ENCODE measurements at regions not wholly inside any gene's neighbourhood (a gene's known extent, or its start where the extent isn't known, plus 50 kb on each side); places are given as distances from the start of the nearest gene placed in this dataset.
"Not testable (repeated sequence)": the region's sequence is repeated elsewhere in the genome, so short reads cannot be mapped to it uniquely, and the experiment has no call there.

GRCh38 chr9:18296702-18297055 lies 177.3 kb upstream of the ADAMTSL1 start:
- DNase-seq (ENCODE audit: low spot score) = no peak

- DNase-seq (ENCODE audit: low spot score) = no peak
Measured at GRCh38 chr9:18297056-18297841, 176.7 kb upstream of the ADAMTSL1 start.

- no peak for DNase-seq (ENCODE audit: low spot score)
Measured at GRCh38 chr9:18299449-18299848, 174.5 kb upstream of the ADAMTSL1 start.

- not testable (repeated sequence) for DNase-seq (ENCODE audit: low spot score)
Measured at GRCh38 chr9:18305167-18305806, 168.7 kb upstream of the ADAMTSL1 start.

- no peak for DNase-seq (ENCODE audit: low spot score)
Measured at GRCh38 chr9:18314316-18314715, 159.6 kb upstream of the ADAMTSL1 start.

- DNase-seq (ENCODE audit: low spot score) = no peak
Measured at GRCh38 chr9:18317896-18318295, 156.1 kb upstream of the ADAMTSL1 start.

GRCh38 chr9:18319918-18320445 lies 154.0 kb upstream of the ADAMTSL1 start:
- no peak for DNase-seq (ENCODE audit: low spot score)

GRCh38 chr9:18324928-18325745 lies 148.8 kb upstream of the ADAMTSL1 start:
- DNase-seq (ENCODE audit: low spot score) = no peak

GRCh38 chr9:18325746-18326011 lies 148.3 kb upstream of the ADAMTSL1 start:
- not testable (repeated sequence) for DNase-seq (ENCODE audit: low spot score)

- no peak for DNase-seq (ENCODE audit: low spot score)
Measured at GRCh38 chr9:18327121-18327520, 146.8 kb upstream of the ADAMTSL1 start.

GRCh38 chr9:18330401-18331309 lies 143.3 kb upstream of the ADAMTSL1 start:
- DNase-seq (ENCODE audit: low spot score) = no peak

- no peak for DNase-seq (ENCODE audit: low spot score)
Measured at GRCh38 chr9:18331310-18331684, 142.7 kb upstream of the ADAMTSL1 start.

GRCh38 chr9:18331808-18332209 lies 142.1 kb upstream of the ADAMTSL1 start:
- DNase-seq (ENCODE audit: low spot score) = no peak

- no peak for DNase-seq (ENCODE audit: low spot score)
Measured at GRCh38 chr9:18333157-18333556, 140.8 kb upstream of the ADAMTSL1 start.

- DNase-seq (ENCODE audit: low spot score) = no peak
Measured at GRCh38 chr9:18335825-18336224, 138.1 kb upstream of the ADAMTSL1 start.

- DNase-seq (ENCODE audit: low spot score) = no peak
Measured at GRCh38 chr9:18338042-18338441, 135.9 kb upstream of the ADAMTSL1 start.

GRCh38 chr9:18343784-18344183 lies 130.2 kb upstream of the ADAMTSL1 start:
- DNase-seq (ENCODE audit: low spot score) = no peak

GRCh38 chr9:18346745-18347144 lies 127.2 kb upstream of the ADAMTSL1 start:
- no peak for DNase-seq (ENCODE audit: low spot score)

- DNase-seq (ENCODE audit: low spot score) = no peak
Measured at GRCh38 chr9:18347386-18348082, 126.4 kb upstream of the ADAMTSL1 start.

GRCh38 chr9:18348083-18348475 lies 125.9 kb upstream of the ADAMTSL1 start:
- DNase-seq (ENCODE audit: low spot score) = no peak

GRCh38 chr9:18349530-18349929 lies 124.4 kb upstream of the ADAMTSL1 start:
- DNase-seq (ENCODE audit: low spot score) = no peak

Data from CD4-positive, alpha-beta T cell treated with Interleukin-15 for 4 hours (primary cell).